ENCODE measurements at regions not wholly inside any gene's neighbourhood (a gene's known extent, or its start where the extent isn't known, plus 50 kb on each side); places are given as distances from the start of the nearest gene placed in this dataset.

DNA sequence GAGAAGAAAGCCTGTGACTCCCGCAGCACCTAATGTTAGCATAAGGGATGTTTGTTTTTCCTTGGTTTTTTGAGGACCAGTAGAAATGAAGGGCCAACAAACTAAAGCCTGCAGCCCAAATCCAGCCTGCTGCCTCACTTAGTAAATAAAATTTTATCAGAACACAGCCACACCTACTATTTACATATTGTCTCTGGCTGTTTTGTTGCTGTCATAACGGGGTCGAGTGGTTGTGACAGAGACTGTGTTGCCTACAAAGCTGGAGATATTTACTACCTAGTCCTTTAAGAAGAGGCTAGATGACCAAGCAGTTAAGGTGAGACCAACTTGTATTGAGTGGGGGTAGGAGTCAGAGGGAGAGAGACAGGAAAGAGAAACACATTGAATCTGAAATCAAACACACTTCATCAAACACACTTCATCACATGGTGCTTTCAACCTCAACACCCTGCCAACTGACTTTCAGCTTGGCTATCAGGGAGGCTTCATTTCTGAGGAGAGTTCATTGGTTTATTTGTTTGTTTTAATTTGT is 546.3 kb upstream of the CDH11 start:
- WGBS, 2 donors, result 29 to 35% methylated on average over 3 of the region's 3 CpGs
- no peaks in the 10 kb centered on the region for H3K27me3 ChIP-seq
- H3K4me1 ChIP-seq, result no peaks in the 10 kb centered on the region
- H3K27ac ChIP-seq, result no peak overlapping the region
- peaks cover 0 to 4% (median 0%) of the 10 kb centered on the region in 3 donors for H3K9me3 ChIP-seq
- intact Hi-C loops (cut with DNase I), result no loop called here
- no peak for TF ChIP-seq POLR2A (IDR thresholded peaks at IDR 0.05)
- no peak for TF ChIP-seq CTCF (IDR thresholded peaks at IDR 0.05)
- H3K36me3 ChIP-seq (replicated peaks in 1 of 2; ENCODE audit: insufficient read depth in 1 of 2, low read depth in 2 of 2), result no peaks in the 10 kb centered on the region
- no peak overlapping the region for H3K4me3 ChIP-seq
- ATAC-seq (no peak), DNase-seq (no peak)

GRCh38 chr16:65667011-65667578 is 545.2 kb upstream of the CDH11 start:
- no peak overlapping the region for H3K4me3 ChIP-seq
- DNase-seq (no peak), ATAC-seq (no peak)
- TF ChIP-seq CTCF (IDR thresholded peaks at IDR 0.05) (no peak), POLR2A (IDR thresholded peaks at IDR 0.05) (no peak)
- WGBS, 2 donors, result 61 to 72% methylated on average over 5 to 7 of the region's 7 CpGs
- H3K27ac ChIP-seq, result no peak overlapping the region
- no peaks in the 10 kb centered on the region for H3K4me1 ChIP-seq
- intact Hi-C loops (cut with DNase I), result no loop called here
- H3K36me3 ChIP-seq (replicated peaks in 1 of 2; ENCODE audit: insufficient read depth in 1 of 2, low read depth in 2 of 2), result no peaks in the 10 kb centered on the region
- no peaks in the 10 kb centered on the region for H3K27me3 ChIP-seq
- H3K9me3 ChIP-seq, result peaks cover 0 to 4% (median 0%) of the 10 kb centered on the region in 3 donors

GRCh38 chr16:65666132-65666941 is 544.5 kb upstream of the CDH11 start:
- Histone ChIP-seq H3K27ac (no peak overlapping the region), H3K27me3 (no peaks in the 10 kb centered on the region), H3K4me1 (no peaks in the 10 kb centered on the region), H3K4me3 (no peak overlapping the region), H3K36me3 (replicated peaks in 1 of 2; ENCODE audit: insufficient read depth in 1 of 2, low read depth in 2 of 2) (no peaks in the 10 kb centered on the region), H3K9me3 (no peaks in the 10 kb centered on the region)
- DNase-seq (no peak), ATAC-seq (no peak)
- 62 to 85% methylated on average over 10 to 11 of the region's 11 CpGs for WGBS, 2 donors
- no peak for TF ChIP-seq CTCF (IDR thresholded peaks at IDR 0.05)
- TF ChIP-seq POLR2A (IDR thresholded peaks at IDR 0.05), result no peak
- intact Hi-C loops (cut with DNase I), result no loop called here

- no peak for TF ChIP-seq CTCF (IDR thresholded peaks at IDR 0.05)
- no peak for TF ChIP-seq POLR2A (IDR thresholded peaks at IDR 0.05)
- ATAC-seq, result no peak
- Histone ChIP-seq H3K36me3 (replicated peaks in 1 of 2; ENCODE audit: insufficient read depth in 1 of 2, low read depth in 2 of 2) (no peaks in the 10 kb centered on the region), H3K27me3 (no peaks in the 10 kb centered on the region), H3K4me3 (no peak overlapping the region), H3K27ac (no peak overlapping the region), H3K4me1 (no peaks in the 10 kb centered on the region), H3K9me3 (no peaks in the 10 kb centered on the region)
- intact Hi-C loops (cut with DNase I), result no loop called here
- DNase-seq, result no peak
- 44 to 47% methylated on average over 3 of the region's 3 CpGs for WGBS, 2 donors
These were observed 543.7 kb upstream of the CDH11 start for GRCh38 chr16:65665586-65665985.
